GM12892 (cell line): ENCODE measurements at regions not wholly inside any gene's neighbourhood (a gene's known extent, or its start where the extent isn't known, plus 50 kb on each side); places are given as distances from the start of the nearest gene placed in this dataset.

Experiments used
- DNase-seq: peaks from one replicate; pipeline ENCODE4 v3.0.0; 2011; ENCODE audit not compliant: insufficient read length
- FAIRE-seq: peaks from 2 replicates; lab custom pipeline; 2011; peaks lifted over from hg19 to GRCh38; lab: Jason Lieb, UNC
- POLR2A ChIP-seq: IDR thresholded peaks from 2 replicates; pipeline ENCODE4 v1.6.1; 2011; ENCODE audit warnings: low read depth, low read length, control low read depth
- POLR2AphosphoS5 ChIP-seq: IDR thresholded peaks from 2 replicates; pipeline ENCODE4 v1.6.1; 2011; ENCODE audit warnings: low read depth, low read length, control low read depth
- TAF1 ChIP-seq: IDR thresholded peaks from 2 replicates; pipeline ENCODE4 v1.6.1; 2011; ENCODE audit warnings: low read depth, mild to moderate bottlenecking, control low read depth, low read length, borderline replicate concordance

DNA sequence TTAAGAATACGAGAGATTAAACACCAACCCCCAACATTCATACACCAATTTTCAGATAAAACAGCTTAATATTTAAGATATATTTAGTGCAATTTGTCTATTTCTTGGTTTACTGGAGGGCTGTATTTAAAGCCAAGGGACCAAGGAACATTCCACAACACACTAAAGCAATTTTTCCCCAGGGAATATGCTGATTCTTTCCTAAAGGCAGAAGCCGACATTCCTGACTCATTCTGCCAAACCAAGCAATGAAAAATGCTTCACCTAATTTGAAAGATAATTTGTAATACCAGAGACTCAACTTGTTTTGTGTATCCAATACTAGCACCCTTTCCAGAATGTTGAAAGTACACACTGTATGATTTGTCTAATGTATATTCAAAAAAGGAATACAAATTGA lies 1267.6 kb upstream of the PIK3C3 start:
- DNase-seq (no peak), FAIRE-seq (no peak)
- TF ChIP-seq TAF1 (no peak), POLR2A (no peak), POLR2AphosphoS5 (no peak)

DNA sequence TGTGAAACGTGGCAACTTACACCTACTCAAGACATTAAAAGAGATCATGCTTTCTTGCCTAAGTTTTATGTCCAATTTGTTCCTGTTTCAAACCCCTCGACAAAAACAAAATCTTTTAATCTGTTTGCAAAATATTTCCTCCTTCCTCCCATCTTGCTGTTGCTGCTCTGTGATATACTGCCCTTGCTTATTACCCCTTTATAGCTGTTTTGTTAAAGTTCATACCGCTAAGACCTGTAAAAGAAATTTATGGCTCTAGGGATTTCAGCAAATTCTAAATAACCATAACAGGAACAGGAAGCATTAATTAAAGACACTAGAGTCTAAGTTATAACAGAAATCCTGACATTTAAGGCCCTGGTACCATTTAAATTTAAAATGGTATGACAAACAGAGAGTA lies 1268.2 kb upstream of the PIK3C3 start:
- TF ChIP-seq TAF1 (no peak), POLR2A (no peak), POLR2AphosphoS5 (no peak)
- DNase-seq (no peak), FAIRE-seq (no peak)

DNA sequence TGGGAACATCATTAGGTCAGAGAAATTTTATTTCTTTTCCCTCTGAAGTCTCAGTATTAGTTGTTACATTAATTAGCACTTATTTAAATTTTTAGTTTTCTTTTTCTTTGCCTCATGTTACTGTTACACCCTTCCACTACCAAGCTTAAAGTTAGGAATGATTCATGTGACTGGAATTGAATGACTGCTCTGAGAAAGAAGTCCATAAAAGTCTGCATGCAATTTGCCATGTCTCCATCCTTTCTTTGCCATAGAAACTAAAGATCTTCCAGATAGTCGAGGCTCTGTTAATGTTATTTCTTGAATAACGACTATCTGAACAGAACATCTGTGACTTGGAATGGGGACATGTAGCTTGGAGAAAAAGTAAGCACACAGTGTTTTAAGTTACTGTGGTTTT lies 1269.8 kb upstream of the PIK3C3 start:
- FAIRE-seq (no peak), DNase-seq (no peak)
- no peak for TF ChIP-seq POLR2AphosphoS5
- TF ChIP-seq POLR2A, result no peak
- TF ChIP-seq TAF1, result no peak

DNA sequence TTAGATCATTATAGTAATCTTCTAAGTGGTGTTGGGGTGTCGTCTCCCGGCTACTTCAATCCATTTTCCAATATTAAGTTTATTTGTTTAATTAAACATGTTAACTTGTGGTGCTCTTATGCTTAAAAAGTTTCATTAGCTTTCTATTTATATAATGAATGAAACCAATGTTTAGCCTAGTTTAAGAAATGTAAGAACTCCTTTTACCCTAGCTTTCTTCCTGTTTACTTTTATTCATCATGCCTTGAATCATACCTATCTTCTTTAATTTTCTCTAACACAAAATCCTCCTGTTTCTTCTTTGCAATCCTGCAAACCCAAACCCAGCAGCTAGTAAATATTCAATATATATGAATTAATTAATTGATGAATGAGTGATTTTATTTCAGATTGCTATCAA lies 1276.7 kb upstream of the PIK3C3 start:
- DNase-seq, result no peak
- no peak for TF ChIP-seq POLR2AphosphoS5
- no peak for TF ChIP-seq POLR2A
- no peak for TF ChIP-seq TAF1
- no peak for FAIRE-seq

DNA sequence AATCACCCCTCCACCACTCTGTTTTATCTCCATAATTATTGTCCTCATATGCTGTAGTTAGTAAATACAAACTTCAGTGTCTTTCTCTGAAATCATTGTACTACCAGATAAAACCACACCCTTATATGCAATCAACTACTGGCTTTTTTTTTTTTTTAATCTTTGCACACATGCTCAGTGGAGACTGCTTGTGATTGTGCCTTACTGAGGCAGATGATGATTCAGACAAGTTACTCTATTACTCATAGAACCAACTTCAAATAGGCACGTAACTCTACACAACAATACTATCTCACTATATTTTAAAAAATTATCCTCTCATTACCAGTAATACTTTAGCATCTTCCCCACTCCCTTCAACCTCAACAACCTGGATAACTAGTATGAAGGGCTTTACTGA lies 1278.4 kb upstream of the PIK3C3 start:
- TF ChIP-seq POLR2AphosphoS5 (no peak), POLR2A (no peak), TAF1 (no peak)
- FAIRE-seq (no peak), DNase-seq (no peak)

DNA sequence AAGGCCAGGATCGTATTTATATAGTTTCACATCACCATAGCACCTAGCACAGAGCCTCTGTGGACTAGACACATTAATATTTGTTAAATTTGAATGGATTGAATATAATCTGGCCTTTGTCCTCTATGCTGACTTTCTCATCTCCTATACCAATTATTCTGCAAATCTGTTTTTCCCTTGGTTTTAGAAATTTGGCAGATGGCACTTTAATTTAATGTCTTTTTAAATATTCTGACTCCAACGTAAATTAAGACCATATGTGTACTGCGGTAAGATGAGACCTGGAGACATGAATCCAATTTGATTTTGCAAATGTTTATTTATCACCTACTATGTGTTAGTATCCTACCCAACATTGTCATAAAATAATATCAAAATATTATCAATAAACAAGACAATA lies 1281.9 kb upstream of the PIK3C3 start:
- DNase-seq (no peak), FAIRE-seq (no peak)
- no peak for TF ChIP-seq POLR2AphosphoS5
- TF ChIP-seq POLR2A, result no peak
- no peak for TF ChIP-seq TAF1

DNA sequence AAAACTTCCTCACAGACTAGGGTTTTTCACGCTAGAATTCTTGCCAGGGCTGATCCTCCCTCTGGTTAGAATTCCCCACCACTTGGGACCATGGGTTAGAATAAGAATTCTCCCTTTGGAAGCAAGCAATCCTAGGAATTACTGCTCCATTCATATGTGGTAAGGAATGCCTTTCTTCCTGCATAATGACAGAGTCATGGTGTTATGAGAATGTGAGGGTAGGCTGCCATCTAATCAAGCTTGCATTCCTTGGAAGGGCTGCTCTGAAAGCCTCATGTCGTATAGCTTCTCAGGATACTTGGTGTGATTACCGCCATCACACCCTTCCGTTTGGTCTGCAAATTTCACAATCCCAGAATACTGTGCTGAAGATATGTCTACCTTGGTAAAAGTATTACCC lies 1282.4 kb upstream of the PIK3C3 start:
- TF ChIP-seq POLR2A, result no peak
- no peak for TF ChIP-seq POLR2AphosphoS5
- TF ChIP-seq TAF1, result no peak
- no peak for FAIRE-seq
- DNase-seq, result no peak

DNA sequence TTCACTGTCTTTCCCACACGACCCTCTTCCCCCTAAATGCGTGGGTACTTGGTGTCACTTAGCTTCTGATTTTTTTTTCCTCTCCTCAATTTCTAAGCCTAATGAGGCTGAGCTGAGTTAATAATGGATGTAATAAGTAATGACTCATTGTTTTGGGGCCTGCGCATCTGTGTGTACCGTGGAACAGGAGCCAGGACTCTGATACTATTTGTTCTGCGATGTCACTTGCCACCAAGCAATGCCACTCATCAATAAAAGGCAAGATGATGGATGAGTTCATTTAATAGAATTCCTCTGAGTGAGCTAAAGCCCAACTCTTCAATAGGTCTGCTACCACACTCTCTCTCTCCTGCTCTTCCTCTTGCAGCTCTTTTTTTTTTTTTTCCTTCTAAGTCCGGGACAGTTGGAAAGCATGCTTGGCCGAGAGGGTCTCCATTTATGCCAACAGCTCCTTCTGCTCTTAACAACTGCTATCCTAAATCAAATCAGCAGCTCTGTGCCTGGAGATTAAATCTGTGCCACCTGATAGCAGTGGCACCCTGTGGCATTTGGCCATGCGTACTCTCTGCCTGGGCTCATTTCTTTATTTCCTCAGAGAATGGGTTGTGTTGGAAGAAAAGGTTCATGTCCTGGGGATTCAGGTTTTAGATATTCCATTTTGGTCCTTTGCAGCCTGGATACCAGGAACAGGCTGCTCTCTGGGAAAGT lies 1284.2 kb upstream of the PIK3C3 start:
- FAIRE-seq (no peak), DNase-seq (no peak)
- TF ChIP-seq POLR2AphosphoS5, result no peak
- TF ChIP-seq POLR2A, result no peak
- no peak for TF ChIP-seq TAF1

DNA sequence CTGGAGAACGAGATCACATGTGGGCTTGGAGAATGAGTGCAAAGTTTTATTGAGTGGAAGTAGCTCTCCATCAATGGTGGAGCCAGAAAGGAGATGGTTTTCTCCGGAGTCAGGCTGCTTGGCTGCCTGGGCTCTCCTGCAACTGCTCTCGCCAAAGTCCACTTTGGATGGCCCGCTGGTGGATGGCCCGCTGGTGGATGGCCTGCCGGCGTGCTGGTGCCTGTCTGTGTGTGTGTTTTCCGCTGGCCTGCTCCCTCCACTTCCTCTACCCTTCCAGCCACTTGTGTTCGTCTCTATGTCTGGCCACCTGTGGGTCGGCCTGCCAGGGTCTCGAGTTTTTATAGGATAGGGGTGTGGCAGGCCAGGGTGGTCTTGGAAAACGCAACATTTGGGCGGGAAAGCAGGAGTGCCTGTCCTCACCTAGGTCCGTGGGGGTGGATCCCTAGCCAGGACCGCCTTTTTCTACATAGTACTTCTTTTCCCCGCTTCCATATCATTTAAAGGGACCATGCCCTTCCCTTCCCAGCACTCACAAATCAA lies 1292.1 kb upstream of the PIK3C3 start:
- TF ChIP-seq TAF1 (no peak), POLR2AphosphoS5 (no peak), POLR2A (no peak)
- no peak for FAIRE-seq
- no peak for DNase-seq

DNA sequence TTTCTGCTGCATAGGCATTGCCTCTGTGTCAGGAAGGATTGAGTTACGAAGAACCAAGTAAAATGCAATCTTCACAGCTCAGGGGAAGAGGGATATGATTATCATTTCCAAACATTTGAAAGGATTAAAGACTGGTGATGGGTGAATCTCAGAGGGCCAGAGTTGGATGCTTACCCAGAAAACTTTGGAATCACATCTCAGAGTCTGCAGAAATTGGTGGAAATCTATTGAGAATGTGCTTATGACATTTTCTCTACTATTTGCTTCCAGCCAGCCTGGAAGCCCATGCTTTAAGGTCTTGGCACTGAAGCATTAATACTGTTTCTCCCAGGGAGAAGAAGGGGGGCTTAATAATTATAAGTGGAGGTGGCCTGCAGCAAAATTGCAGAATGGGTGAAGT lies 1301.4 kb upstream of the PIK3C3 start:
- DNase-seq (no peak), FAIRE-seq (no peak)
- no peak for TF ChIP-seq POLR2A
- TF ChIP-seq TAF1, result no peak

DNA sequence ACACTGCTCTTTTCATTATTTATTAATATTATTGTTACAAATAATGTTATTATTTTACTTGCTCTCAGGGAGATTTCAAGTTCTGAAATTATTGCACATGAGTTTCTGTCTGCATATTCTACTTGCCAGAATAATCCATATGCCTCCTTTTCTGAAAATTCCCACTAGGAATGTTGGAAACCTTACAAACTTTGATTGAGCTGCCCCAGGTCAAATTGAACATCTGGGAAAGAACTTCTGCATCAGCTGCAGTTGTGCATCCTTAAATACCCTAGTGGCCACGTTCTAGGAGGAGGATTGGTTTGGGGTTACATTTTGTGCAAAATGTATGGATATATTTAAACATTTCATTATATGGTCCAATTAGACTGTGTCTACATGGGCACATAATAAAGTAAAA lies 1302.7 kb upstream of the PIK3C3 start:
- DNase-seq, result no peak
- no peak for FAIRE-seq
- no peak for TF ChIP-seq POLR2A
- TF ChIP-seq POLR2AphosphoS5, result no peak
- no peak for TF ChIP-seq TAF1

DNA sequence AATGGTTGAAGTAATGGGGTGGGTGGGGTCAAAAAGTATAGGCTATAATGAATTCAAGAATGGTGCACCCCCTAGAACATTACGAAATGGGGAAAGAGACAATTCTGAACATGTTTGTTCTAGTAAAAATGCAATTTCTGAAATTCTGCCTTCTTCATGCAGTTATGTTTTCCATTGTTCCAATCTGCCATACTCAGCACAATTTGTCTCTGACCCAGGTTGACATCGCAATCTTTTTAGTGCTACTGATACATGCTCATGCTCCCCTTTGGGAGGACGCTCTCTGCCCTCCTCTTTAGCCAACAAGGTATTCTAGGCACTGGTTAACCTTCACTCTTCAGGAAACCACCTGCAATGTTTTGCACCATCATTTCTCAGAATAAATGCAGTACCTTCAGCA lies 1303.9 kb upstream of the PIK3C3 start:
- DNase-seq (no peak), FAIRE-seq (no peak)
- no peak for TF ChIP-seq POLR2AphosphoS5
- TF ChIP-seq POLR2A, result no peak
- no peak for TF ChIP-seq TAF1
